ENCODE measurements at regions not wholly inside any gene's neighbourhood (a gene's known extent, or its start where the extent isn't known, plus 50 kb on each side); places are given as distances from the start of the nearest gene placed in this dataset.
A peak's percentile ranks its signal among the peaks of the same experiment; 100 is the strongest.

DNA sequence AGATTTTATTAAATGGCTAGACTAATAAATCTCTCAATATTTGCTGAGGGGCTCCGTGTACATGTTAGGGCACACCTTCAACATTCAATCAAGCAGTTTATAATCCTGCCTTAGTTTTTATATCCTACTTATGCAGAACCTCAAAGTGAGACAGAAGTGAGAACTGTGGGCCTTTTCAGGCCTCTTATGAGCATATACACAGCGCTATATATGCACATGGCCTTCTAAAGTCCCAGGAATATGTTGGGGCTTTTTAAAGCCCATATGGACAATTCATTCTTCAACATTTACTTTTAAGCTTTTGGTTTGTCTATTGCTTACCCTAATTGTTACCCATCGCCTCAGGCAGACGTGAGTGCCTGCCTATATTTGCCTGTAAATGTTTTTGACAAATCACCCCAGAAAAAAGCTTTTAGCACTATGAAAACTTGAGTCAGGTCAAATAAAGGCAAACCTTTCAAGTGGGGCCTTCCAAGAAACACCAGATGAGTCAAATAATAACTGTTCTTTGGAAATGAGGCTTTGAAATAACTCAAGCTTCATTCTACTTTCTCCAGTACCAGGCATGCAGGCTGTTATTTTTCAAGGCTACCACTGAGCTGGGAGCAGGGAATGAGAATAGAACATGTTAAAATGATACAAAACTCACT is 58.2 kb downstream of the ESM1 start:
- DNase-seq (ENCODE audit: extremely low read depth, low read depth, low spot score): no peak

DNA sequence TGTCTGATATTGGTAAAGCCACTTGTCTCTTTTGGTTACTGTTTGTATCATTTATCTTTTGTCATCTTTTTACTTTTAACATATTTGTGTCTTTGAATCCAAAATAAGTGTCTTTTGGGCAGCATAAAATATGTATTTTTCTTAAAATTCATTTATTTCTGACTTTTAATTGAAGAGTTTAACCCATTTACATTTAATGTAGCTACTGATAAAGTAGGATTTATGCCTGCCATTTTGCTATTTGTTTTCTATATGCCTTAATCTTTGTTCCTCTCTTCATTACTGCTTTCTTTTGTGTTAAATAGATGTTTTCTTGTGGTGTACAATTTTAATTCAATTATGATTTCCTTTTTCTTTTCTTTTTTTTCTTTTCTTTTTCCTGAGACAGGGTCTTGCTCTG is 60.9 kb downstream of the ESM1 start:
- no peak for DNase-seq (ENCODE audit: extremely low read depth, low read depth, low spot score)

DNA sequence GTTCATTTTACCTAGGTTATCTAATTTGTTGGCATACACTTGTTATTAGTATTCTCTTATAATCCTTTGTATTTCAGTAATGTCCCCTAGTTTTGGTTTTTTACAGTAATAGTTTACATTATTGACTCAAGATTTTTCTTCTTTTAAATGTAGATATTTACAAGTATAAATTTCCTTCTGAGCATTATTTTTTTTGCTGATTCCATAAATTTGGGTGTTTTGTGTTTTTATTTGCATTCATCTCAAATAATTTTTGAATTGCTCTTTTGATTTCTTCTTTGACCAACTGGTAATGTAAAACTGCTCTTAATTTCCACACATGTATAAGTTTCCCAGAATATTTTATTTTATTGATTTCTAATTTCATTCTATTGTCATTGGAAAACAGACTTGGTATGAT is 68.1 kb downstream of the ESM1 start:
- no peak for DNase-seq (ENCODE audit: extremely low read depth, low read depth, low spot score)

DNA sequence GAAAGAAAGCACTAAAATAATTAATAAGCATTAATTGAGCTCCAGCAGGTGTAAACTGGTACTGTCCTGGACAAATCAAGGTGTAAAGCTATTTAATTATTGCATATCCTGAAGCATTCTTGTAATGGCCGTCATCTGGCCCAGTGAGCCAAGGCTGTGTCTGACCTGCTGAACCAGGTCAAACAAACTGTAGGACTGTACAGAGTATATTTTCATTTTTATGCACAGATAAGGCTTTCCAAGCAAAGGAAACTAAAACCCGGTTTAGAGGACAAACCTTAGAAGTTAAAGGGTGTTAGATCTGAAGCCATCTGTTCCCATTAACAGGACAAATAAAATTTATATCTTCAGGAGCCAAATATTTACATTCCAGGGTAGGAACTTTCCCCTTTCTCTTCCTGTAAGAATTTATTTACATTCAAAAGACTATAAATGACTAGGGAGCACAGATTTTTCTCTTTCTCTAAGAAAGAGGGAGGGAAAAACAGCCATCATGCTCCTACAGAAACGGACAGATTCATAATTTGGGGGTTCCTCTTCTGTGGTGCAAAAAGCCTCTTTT is 69.8 kb downstream of the ESM1 start:
- no peak for DNase-seq (ENCODE audit: extremely low read depth, low read depth, low spot score)

DNA sequence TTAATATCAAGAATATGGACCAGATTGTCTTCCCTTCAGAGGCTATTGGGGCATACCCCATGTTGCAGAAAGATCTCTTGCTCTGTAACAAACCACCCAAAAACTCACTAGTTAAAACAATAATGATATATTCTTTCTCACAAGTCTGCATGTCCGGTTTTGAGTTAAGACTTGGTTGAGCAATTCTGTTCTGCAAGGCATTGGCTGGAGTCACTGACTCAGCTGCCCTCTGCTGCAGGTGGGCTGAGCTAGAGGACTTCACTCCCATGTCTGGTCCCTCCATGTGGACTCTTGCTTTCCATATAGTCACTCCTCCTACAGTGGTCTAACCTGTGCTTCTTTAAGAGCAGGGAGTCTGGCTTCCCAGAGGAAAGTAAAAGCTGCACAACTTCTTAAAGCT is 73.4 kb downstream of the ESM1 start:
- no peak for DNase-seq (ENCODE audit: extremely low read depth, low read depth, low spot score)

DNA sequence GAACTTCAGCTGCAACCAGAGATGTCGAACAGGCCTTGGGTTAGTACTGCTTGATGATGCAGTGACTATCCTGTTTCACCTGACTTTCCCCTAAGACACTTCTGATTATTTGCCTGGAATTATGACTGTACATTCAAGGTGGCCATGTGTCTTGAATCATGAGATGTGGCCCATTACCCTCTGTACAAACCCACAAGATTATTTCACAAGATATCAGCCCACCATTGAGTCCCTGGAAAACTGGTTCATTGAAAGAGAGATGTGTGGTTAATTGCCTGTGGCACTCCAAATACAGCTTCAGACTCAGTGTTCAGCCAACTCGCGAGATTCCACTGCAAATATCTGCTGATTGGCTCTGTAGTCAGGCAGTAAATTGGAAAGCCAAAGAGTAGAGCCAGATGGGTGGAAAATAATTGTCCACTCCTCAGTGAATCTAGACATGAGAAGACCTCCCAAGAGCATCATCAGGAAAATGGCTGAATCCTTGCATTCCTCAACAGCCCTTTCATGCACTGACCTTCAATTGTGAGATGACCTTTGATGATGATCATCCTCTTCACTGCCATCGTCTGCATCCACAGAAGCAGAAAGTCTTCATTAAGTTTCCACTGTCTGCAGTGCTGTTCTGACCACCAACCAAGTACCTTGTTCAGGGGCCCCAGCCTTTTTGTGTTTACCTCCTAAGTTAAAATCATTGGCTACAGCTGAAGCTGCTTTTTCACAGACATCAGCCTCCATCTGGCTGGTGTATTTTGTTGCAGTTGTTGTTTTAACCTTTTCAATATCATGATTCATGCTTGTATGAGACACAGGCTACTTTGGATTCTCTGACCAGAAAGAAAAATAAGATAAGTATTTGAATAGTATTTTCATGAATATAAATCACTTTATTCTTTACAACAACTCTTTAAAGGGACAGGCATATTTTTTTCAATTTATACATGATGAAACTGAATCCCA is 75.2 kb downstream of the ESM1 start:
- peak; percentile 22 for DNase-seq (ENCODE audit: extremely low read depth, low read depth, low spot score)

DNA sequence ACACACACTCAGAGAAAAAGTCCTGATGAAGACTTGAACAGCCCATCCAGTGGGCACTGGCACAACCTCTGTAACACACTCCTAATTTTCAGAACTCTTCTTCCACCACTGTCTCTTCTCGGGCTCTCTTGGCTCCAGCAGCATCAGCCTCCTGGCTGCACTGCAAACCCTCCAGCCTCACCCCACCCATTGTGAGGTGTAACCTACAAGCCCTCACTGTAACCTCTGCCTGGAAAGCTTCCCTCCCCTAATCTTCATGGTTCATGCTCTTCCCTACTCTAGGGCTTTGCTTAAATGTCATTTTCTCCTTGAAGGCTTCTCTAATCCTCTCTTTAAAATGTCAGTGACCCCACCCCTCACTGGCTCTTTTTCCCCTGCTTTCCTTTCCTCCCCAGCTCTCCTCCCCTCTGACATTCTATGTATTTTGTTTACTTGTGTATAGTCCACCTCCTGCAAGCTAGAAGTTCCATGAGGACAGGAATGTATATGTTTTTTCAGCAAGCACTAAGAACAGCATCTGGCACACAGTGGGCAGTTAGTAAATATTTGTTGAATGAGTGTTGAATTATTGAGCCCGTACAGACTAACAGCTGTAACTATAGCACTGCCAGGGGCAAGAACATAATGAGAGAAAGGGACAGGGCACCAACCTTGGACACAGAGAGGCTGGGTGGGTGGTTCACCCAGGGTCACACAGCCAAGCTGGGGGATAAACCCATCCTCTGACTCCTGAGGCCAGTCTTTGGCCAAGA is 76.4 kb downstream of the ESM1 start:
- DNase-seq (ENCODE audit: extremely low read depth, low read depth, low spot score): no peak

DNA sequence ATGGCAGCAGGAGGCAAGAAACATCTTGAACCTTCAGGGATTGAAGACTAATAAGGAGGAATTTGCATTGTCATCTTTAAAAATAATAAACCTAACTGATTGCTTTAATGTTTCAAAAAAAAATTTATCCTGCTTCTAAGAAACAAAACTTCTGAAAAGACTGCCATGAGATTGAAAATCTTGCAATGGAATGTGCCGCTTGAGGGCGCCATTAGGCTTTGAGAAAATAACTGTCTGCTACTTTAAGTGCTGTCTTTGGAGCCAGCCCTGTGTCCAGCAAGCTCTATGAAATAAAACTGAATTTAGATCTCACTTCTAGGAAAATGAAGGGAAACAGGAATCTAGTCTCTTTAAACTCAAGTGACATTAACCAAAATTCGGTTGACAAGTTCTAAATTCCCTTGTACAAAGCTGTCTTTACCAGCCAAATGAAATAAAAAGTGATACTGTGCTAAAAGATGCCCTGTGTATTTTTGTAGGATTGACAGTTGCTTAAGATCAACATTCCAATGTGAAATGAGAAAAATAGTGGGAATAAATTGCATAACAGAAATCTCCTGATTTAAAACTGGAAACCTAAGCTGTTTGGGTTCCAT is 79.4 kb downstream of the ESM1 start:
- DNase-seq (ENCODE audit: extremely low read depth, low read depth, low spot score): no peak

DNA sequence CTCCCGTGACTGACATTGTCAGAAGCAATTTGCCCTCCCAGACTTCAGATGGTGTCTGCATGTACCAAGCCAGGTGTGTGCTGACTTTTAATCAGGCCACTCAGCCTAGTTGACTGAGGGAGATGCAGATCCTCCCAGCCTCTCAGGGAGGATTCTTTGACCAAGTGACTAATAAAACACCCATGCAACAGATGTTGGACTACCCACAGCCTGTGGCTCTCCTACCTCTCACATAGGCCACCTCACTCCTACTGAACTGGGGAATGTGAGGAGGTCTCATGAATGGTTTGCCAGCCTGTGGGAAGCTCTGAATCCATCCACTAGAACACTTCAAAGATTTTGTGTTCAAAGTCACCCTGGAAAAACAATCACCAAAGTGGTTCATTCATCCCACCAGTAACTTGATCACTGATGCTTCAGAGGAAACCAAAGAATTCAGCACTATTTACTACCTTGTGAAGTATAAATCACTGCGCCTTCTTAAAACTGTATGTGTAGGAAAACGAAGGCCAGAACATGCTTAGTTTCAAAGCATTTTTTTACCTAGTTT is 80.1 kb downstream of the ESM1 start:
- DNase-seq (ENCODE audit: extremely low read depth, low read depth, low spot score): no peak

DNA sequence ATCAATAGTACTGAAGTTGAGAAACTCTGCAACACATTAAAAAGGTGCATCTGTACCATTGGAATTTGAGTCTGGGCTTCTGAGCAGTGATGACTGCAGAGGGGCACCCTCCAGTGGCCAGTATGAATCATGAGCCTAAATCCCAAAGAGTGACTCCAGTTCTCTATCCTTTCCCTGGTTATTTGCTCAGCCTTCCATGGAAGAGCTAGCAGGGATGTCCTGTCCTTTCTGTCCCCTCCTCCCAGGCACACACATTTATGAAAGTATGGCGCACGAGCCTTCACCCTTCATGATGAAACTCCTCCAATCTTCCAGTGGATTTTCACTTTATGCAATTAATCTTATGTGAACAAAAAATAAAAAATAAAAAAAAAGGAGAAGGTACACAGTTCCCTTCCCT is 81.0 kb downstream of the ESM1 start:
- DNase-seq (ENCODE audit: extremely low read depth, low read depth, low spot score): no peak

DNA sequence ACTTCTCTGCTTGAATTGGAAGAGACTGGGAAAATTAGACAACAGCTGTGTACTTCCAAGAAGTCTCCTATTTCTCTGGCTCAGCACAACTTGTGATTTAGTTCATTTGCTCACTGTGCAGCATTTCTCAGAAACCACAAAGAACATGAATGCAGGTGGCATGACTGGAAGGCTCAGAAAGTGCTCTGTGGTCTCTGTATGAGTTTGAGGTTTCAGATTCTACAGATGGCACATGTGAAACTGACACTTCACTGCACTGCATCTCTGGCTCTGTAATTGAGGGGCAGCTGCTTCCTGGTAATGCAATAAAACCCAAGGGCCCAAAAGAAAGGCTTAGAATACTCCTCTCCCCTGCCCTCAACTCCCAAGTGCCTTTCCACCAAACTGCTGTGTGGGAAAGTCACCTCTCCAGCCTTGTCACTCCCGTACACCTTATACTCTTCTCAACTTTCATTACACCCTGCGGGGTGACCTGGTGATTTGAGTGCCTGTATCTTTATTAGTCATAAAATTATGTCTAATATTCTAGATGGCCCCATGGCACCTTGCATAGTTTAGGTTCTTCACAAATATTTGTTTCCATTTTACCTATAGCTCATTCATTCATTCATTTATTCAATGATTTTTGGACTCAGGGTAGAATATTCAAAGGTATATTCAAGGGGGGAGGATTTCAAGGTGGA is 82.5 kb downstream of the ESM1 start:
- no peak for DNase-seq (ENCODE audit: extremely low read depth, low read depth, low spot score)

DNA sequence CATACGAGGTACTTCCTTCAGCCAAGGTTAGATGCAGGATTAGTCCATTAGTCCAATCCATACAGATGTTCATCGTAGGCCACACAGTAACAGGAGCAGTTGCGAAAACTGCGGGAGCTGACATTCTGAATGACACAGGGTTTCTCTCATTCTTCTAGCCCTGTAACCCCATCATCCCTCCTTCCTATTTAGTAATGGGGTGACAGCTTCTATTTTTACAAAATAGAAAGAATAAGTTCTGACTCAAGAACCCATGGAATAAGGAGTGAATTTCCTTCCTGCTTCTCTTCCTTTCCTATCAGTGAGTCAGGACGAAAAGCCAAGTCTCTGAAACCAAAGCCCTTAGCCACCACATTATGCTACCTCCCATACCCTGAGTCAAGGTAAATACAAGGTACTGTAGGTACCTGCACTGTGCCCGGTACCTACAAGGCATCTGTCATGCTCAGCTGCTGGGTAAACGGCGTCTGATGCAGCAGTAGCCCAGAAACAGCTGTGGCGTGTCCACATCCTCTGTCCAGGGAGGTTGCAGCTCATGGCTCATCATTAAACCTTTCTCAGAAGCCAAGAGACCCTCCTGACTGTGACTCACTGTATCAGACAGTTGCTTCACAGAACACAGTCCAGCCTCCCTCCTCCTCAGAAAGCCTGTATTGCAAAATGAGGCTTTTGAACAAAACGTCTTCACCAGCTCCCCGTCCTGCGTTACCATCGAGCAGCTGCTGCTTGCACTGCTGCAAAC is 84.2 kb downstream of the ESM1 start:
- DNase-seq (ENCODE audit: extremely low read depth, low read depth, low spot score): no peak

DNA sequence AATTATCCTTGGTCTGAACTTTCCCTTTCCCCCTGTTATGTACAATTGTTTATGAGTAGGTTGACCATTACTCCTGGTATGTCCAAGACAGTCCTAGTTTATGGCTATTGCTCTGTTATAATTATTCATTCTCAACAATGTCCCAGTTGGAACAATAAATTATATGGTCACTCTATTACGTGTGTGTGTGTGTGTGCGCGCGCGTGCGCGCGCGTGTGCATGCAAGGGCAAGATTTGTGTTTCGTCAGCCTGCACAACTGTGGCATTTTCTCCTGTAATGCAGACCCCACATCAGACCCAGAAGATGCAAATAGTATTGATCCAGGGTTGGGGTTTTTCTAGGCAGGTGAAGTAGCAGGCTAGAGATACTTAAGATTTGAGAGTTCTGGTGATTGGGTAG is 88.4 kb downstream of the ESM1 start:
- DNase-seq (ENCODE audit: extremely low read depth, low read depth, low spot score): no peak

DNA sequence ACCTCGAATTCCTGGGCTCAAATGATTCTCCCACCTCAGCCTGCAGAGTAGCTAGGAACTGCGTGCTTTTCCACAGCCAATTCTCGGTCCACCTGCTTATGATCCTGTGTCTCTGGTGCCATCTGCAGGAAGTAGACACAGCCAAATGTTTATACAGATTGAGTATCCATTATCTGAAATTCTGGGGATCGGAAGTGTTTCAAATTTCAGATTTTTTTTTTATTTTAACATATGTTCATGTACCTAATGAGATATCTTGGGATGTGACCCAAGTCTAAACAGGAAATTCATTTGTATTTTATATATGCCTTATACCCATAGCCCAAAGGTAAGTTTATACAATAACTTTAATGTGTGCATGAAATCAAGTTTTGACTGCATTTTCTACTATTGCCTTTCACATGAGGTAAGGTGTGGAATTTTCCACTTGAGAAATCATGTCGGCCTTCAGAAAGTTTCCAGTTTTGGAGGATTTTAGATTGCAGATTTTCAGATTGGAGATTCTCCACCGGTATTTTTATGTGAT is 89.5 kb downstream of the ESM1 start:
- peak; percentile 27 for DNase-seq (ENCODE audit: extremely low read depth, low read depth, low spot score)

DNA sequence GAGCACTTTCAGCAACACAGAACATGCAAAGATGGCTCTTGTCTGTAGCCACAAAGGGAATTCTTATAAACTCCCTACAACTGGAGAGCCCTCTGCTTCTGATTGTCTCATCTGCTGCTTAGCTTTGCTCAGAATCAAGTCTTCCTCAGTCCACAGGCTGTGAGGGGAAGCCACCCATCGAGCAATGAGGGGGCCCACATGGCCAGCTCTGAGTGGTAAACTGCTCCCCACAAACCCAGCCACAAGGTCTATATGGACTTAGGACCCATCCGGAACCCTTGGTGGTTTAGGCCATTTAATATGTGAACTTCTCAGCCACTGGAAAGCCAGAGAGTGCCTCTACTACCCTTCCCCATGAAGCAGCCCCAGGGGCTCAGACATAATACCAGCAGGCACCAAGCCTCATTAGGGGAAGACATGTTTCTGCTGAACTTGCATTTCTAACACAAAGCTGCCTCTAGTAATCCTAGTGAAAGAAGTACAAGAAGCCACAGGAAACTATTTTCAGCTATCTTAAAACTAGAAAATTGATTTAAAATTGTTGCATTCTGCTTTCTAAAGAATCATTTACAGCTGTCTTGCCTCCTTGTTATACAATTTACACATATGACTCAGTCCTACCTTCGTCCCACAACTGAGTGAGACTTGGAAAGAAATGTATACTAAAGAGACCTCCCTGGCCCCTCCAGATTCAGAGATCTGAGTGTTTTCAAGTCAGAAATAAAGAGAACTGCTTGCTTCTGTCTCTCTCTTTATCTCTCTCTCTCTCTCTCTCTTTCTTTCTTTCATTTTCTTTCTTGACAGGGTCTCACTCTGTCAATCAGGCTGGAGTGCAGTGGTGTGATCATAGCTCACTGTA is 90.2 kb downstream of the ESM1 start:
- DNase-seq (ENCODE audit: extremely low read depth, low read depth, low spot score): no peak

DNA sequence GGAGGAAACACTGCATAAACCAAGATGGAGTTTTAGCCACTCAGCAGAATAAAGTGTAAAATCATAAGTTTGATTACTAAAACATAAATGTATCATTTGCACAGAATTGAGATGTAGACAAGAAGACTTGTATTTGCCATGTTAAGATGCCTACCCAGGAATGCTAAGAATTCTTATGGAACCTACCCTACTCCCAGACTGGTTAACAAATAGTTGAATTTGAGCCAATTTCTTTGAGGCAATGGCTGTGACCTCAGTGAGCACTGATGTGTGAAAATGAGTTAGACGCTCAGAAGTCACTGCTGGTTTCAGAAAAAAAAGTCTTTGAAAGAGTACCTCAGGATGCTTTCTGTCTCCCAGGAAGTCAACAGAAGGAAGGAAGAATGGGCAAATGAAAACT is 95.6 kb downstream of the ESM1 start:
- DNase-seq (ENCODE audit: extremely low read depth, low read depth, low spot score): peak; percentile 47

DNA sequence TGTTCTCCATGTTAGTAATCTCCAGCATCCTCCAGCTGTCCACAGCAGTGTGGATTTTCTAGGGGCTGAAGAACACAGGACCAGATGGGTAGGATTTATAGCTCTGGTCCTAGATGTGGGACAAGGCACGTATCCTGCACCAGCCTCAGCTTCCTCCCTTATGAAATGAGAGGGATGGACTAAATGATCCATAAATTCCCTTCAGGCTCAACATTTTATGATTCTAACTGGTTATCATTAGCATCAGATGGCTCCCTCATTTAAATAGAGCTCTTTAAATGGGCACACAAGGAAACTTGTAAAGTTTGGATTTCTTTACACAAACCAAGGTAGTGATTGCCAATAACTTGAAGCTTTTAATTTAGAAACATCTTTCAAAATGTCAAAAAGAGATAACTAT is 97.7 kb downstream of the ESM1 start:
- DNase-seq (ENCODE audit: extremely low read depth, low read depth, low spot score): no peak

DNA sequence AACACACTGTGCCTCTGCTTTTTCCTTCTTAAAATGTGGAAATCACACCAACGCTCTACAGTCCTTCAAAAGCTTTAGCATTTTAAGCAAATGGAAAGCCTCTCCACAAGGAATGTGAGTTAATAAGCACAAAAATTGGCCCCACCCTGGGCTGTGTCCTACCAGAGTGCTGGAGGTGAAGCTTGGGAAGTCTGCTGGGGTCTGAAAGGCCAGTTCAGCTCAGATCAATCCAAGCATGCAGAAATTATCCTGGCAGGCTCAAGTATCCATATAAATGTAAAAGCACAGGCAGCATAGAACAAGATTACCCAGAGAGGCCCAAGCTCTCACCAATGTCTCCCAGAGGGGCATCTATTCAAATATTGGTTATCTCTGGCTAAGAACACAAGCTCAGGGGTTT is 98.5 kb downstream of the ESM1 start:
- no peak for DNase-seq (ENCODE audit: extremely low read depth, low read depth, low spot score)
